GM21786 (cell line): ENCODE measurements at regions not wholly inside any gene's neighbourhood (a gene's known extent, or its start where the extent isn't known, plus 50 kb on each side); places are given as distances from the start of the nearest gene placed in this dataset.

Experiments
- ATAC-seq: cut with Tn5 transposase; IDR thresholded peaks from one replicate; pipeline ENCODE4 v1.9.1; 2021; ENCODE audit not compliant: unreplicated experiment

DNA sequence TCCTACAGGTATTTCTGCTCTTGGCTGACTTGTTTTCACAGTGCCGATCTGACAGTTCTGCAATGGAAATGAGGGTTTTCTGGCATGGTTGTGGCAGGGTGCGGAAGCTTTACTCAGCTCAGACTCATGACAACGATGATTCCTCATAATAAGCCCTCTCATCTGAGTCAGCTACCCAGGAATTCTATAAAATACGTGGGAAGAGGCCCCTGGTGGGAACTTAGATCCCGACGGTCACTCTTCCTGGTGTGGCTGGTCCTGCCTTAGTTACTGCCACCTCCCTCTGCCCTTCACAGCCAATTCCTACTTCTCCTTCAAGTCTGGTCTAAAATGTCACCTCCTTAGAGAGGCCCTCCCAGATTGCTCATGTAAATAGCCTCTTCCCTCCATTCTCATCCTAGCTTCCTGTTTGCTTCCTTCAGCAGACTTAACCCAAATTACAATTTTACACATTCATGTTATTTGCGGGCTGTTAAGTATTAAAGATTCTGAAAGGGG, 104.2 kb upstream of the MAP1LC3B2 start:
- no peak for ATAC-seq

GRCh38 chr12:116455540-116456329, 103.4 kb upstream of the MAP1LC3B2 start:
- no peak for ATAC-seq

GRCh38 chr12:116456330-116457082, 102.7 kb upstream of the MAP1LC3B2 start:
- no peak for ATAC-seq

DNA sequence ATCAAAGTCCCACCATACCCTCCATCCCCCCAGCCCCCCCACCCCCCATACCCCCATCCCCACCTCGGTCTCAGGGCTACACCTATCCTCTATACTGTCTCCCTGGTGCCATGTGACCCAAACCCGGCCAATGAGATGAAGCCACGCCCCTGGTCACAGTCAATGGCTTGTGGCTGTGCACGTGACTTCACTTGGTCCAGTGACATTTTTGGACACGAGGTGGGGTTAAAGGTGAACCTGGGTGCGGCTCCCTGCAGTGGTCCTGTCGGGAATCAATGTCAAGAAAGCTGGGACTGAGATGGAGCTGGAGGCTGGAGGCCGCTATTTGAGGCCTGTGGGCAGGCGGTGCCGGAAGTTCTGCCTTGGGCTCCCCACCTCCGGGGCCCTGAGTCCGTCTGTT, 100.7 kb upstream of the MAP1LC3B2 start:
- ATAC-seq, result no peak

DNA sequence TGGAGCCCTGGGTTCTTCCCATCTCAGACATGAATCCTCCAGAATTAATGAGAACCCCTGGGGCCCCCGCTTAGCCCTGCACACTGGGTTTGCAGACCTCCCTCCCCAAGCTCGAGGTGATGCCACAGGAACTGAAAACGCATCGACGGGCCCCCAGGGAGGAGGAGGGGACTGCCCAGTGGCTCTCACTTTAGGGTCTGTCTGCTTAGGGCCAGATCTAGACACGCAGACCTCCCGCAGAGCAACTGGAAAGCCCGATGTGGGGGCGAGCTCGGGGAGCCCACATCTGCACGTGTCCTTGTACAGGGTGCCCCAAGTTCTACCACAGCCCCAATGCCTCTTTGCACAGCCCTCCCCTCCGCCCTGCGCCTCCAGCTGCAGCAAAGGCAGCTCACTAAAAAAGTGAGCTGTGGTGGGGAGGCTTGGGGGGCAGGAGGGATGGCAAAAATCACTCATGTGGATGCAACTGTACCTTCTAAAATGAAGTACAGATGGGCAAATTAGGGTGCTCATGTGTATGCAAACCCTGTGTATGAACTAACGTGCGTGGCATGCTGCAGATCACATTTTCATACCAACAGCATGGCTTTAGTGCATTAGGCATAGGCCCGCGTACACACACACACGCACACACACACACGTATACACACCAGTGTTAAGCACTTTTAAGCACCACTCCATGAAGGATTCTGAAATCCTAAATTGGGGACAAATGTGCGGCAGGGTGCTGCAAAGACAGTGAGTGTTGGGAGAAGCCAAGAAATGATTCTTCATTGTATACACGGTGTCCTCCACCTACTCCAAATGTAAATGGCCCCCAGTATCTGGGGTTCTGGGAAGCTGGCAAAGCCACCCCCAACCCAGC, 99.9 kb upstream of the MAP1LC3B2 start:
- ATAC-seq, result no peak

DNA sequence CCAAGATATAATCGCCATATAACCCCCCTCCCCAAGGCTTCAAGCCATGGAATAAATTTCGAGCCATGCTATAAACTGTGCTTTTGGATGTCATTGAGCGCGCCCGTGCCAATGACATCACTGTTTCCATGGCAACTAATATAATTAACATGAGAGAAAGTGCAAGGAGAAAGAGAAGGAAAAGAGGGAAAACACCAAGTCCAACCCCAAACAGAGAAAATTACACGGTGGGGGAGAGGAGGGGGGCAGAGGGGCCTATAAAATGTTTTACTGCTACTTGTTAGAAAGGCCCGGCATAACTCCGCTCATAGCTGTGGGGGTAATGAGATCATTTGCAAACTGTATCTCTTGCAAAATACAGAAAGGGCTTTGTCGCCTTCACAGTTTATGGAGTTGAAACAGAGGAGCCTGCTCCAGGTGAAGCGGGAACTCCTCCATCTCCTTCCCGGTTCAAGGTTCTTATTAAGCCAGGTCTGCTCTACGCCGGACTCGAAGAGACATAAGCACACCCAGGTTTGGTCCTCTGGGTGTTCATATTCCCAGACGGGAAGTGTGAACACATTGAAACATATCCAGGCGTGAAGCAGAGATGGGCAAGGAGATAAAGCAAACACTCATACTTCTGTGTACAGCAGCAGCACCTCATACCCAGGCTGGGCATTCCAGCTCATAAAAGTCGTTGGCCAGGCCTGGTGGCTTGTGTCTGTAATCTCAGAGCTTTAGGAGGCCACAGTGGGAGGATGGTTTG, 99.1 kb upstream of the MAP1LC3B2 start:
- no peak for ATAC-seq

- ATAC-seq, result no peak
Observed at GRCh38 chr12:116461060-116461459, 98.1 kb upstream of the MAP1LC3B2 start.

DNA sequence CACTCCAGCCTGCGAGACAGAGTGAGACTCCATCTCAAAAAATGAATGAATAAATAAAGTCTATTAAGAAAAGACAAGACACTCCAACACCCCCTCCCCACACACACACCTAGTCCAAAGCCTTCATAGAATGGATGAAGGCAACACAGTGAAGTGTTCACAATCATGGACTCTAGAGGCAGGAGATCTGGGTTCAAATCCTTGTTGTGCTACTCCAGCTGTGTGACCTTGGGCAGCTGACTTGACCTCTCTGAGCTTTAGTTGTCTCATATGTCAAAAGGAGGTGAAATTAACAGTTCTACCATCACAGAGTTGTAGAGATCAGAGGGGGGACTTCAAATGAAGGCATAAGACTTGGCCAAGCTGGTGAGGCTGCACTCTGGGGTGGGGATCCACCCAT, 95.8 kb upstream of the MAP1LC3B2 start:
- ATAC-seq, result no peak

- ATAC-seq, result no peak
Observed at GRCh38 chr12:116465407-116465806, 93.8 kb upstream of the MAP1LC3B2 start.

DNA sequence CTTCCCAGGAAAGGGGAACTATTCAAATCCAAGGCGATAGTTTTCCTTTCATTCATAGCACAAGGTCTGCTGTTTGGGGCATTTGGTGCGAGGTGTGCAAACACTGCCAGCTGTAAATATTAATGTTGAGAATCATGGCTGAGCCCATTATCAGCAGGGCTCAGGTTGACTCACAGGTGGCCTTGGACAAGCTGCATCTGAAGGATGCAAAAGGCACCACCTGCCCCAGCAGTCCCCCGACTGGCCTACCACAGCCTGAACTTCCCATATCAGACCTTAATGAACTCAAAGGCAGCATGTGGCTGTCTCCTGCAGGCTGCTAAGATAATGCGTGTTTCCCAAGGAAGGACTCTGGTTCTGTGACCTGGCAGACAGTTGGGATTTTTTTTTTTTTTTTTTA, 93.3 kb upstream of the MAP1LC3B2 start:
- no peak for ATAC-seq

GRCh38 chr12:116466536-116466935, 92.6 kb upstream of the MAP1LC3B2 start:
- no peak for ATAC-seq

DNA sequence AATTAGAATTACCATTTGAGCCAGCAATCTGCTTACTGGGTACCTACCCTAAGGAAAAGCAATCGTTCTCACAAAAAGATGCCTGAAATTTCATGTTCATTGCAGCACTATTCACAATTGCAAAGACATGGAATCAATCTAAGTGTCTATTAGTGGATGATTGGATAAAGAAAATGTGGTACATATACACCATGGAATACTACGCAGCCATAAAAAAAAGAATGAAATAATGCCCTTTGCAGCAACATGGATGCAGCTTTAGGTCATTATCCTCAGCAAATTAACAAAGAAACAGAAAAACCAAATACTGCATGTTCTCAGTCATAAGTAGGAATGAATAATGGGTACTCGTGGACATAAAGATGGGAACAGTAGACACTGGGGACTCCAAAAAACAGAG, 89.8 kb upstream of the MAP1LC3B2 start:
- no peak for ATAC-seq

- ATAC-seq, result no peak
Observed at GRCh38 chr12:116471544-116471943, 87.6 kb upstream of the MAP1LC3B2 start.

GRCh38 chr12:116472193-116472592, 87.0 kb upstream of the MAP1LC3B2 start:
- no peak for ATAC-seq

DNA sequence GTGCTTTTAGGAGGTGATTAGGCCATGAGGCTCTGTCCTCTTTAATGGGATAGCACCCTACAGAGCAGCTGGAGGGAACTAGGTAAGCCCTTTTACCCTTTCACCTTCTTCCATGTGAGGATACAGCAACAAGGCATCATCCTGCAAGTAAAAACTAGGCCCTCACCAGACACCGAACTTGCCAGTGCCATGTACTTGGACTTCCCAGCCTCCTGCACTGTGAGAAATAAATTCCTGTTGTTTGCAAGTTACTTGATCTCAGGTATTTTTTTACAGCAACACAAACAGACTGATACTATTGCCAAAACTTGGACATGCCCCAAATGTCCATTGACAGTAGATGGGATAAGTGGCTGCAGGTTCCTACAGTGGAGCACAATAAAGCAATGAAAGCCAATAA, 85.8 kb upstream of the MAP1LC3B2 start:
- no peak for ATAC-seq

DNA sequence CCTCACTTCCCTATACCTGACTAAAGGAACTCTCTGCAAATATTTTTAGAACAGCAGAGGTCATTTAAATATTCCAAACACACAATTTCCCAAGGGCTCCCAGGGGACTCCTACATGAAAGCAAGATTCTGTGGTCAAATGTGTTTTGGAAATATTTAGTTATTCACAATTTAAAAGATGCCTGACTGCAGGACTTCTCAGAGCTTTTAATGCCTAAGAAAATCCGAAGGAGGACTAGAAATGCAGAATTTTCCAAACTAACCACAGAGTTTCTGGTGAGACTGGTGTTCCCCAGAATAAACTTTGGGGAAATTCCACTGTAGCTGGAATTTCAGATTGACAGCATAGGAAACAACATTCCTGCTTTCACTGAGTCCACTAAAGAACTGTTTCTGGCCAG, 84.8 kb upstream of the MAP1LC3B2 start:
- no peak for ATAC-seq

DNA sequence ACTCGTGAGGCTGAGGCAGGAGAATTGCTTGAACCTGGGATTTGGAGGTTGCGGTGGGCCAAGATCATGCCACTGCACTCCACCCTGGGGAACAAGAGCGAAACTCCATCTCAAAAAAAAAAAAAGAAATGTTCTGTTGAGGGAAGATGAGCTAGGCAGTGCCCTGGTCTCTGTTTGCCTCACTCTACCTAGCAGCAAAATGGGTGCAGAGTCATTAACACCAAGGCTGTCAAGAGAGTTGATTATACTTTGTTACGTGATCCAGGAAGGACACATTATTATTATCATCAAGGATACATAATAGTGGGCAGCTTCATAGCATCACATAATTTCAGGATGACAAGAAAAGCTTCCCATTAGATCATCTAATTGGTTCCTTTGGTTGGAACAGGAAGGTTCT, 84.3 kb upstream of the MAP1LC3B2 start:
- no peak for ATAC-seq

GRCh38 chr12:116476227-116476822, 82.9 kb upstream of the MAP1LC3B2 start:
- no peak for ATAC-seq

- ATAC-seq, result no peak
Observed at GRCh38 chr12:116478243-116478773, 80.9 kb upstream of the MAP1LC3B2 start.

GRCh38 chr12:116480210-116480810, 78.9 kb upstream of the MAP1LC3B2 start:
- ATAC-seq, result no peak
